ENCODE measurements at regions not wholly inside any gene's neighbourhood (a gene's known extent, or its start where the extent isn't known, plus 50 kb on each side); places are given as distances from the start of the nearest gene placed in this dataset.
"Not testable (repeated sequence)": the region's sequence is repeated elsewhere in the genome, so short reads cannot be mapped to it uniquely, and the experiment has no call there.

DNA sequence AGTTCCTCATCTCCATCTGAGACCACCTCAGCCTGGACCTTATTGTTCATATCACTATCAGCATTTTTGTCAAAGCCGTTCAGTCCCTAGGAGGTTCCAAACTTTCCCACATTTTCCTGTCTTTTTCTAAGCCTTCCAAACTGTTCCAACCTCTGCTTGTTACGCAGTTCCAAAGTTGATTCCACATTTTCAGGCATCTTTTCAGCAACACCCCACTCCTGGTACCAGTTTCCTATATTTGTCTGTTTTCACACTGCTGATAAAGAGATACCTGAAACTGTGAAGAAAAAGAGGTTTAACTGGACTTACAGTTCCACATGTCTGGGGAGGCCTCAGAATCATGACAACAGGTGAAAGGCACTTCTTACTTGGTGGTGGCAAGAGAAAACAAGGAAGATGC is 622.1 kb downstream of the MAT2B start:
- Mint-ChIP-seq H3K9me3 (ENCODE audit: insufficient read depth) (peaks cover 28% of the 10 kb centered on the region), H3K4me1 (ENCODE audit: low read depth) (no peaks in the 10 kb centered on the region), H3K27ac (no peak overlapping the region), H3K27me3 (ENCODE audit: low read depth) (no peaks in the 10 kb centered on the region), H3K4me3 (no peak overlapping the region), H3K36me3 (ENCODE audit: low read depth) (no peaks in the 10 kb centered on the region)
- ATAC-seq = no peak
- DNase-seq = no peak
- ChIA-PET POLR2A (no interaction called here), CTCF (no interaction called here)

- ChIA-PET CTCF (no interaction called here), POLR2A (no interaction called here)
- Mint-ChIP-seq H3K4me3 (no peak overlapping the region), H3K36me3 (ENCODE audit: low read depth) (no peaks in the 10 kb centered on the region), H3K27me3 (ENCODE audit: low read depth) (no peaks in the 10 kb centered on the region), H3K9me3 (ENCODE audit: insufficient read depth) (peaks cover 24% of the 10 kb centered on the region), H3K4me1 (ENCODE audit: low read depth) (no peaks in the 10 kb centered on the region), H3K27ac (no peak overlapping the region)
- no peak for DNase-seq
- ATAC-seq = no peak
These were observed 626.9 kb downstream of the MAT2B start for GRCh38 chr5:164132358-164132757.

- CTCF ChIA-PET = no interaction called here
- ATAC-seq = no peak
These were observed 631.7 kb downstream of the MAT2B start for GRCh38 chr5:164137095-164137494.

GRCh38 chr5:164139423-164139822 is 634.0 kb downstream of the MAT2B start:
- ChIA-PET CTCF (no interaction called here), POLR2A (no interaction called here)
- no peak overlapping the region for H3K4me3 Mint-ChIP-seq
- DNase-seq (no peak), ATAC-seq (no peak)
- no peaks in the 10 kb centered on the region for H3K36me3 Mint-ChIP-seq (ENCODE audit: low read depth)
- no peaks in the 10 kb centered on the region for H3K4me1 Mint-ChIP-seq (ENCODE audit: low read depth)
- no peak overlapping the region for H3K27ac Mint-ChIP-seq
- H3K9me3 Mint-ChIP-seq (ENCODE audit: insufficient read depth) = peaks cover 7% of the 10 kb centered on the region
- no peaks in the 10 kb centered on the region for H3K27me3 Mint-ChIP-seq (ENCODE audit: low read depth)

More at GRCh38 chr5:164137095-164137494, 631.7 kb downstream of the MAT2B start:
- H3K27ac Mint-ChIP-seq = no peak overlapping the region
- no peaks in the 10 kb centered on the region for H3K36me3 Mint-ChIP-seq (ENCODE audit: low read depth)
- peaks cover 4% of the 10 kb centered on the region for H3K9me3 Mint-ChIP-seq (ENCODE audit: insufficient read depth)
- POLR2A ChIA-PET = no interaction called here
- no peak for DNase-seq
- no peak overlapping the region for H3K4me3 Mint-ChIP-seq
- no peaks in the 10 kb centered on the region for H3K27me3 Mint-ChIP-seq (ENCODE audit: low read depth)
- no peaks in the 10 kb centered on the region for H3K4me1 Mint-ChIP-seq (ENCODE audit: low read depth)

GRCh38 chr5:164145458-164145857 is 640.0 kb downstream of the MAT2B start:
- ATAC-seq = no peak
- peaks cover 3% of the 10 kb centered on the region for H3K9me3 Mint-ChIP-seq (ENCODE audit: insufficient read depth)
- H3K27me3 Mint-ChIP-seq (ENCODE audit: low read depth) = no peaks in the 10 kb centered on the region
- no peak overlapping the region for H3K27ac Mint-ChIP-seq
- H3K4me3 Mint-ChIP-seq = no peak overlapping the region
- H3K4me1 Mint-ChIP-seq (ENCODE audit: low read depth) = no peaks in the 10 kb centered on the region
- H3K36me3 Mint-ChIP-seq (ENCODE audit: low read depth) = no peaks in the 10 kb centered on the region
- ChIA-PET POLR2A (no interaction called here), CTCF (no interaction called here)
- no peak for DNase-seq

- ATAC-seq (no peak), DNase-seq (no peak)
- Mint-ChIP-seq H3K27me3 (ENCODE audit: low read depth) (no peaks in the 10 kb centered on the region), H3K4me1 (ENCODE audit: low read depth) (no peaks in the 10 kb centered on the region), H3K4me3 (no peak overlapping the region), H3K9me3 (ENCODE audit: insufficient read depth) (peaks cover 3% of the 10 kb centered on the region), H3K27ac (no peak overlapping the region), H3K36me3 (ENCODE audit: low read depth) (no peaks in the 10 kb centered on the region)
- POLR2A ChIA-PET = no interaction called here
- CTCF ChIA-PET = no interaction called here
These were observed 640.8 kb downstream of the MAT2B start for GRCh38 chr5:164146223-164146622.

DNA sequence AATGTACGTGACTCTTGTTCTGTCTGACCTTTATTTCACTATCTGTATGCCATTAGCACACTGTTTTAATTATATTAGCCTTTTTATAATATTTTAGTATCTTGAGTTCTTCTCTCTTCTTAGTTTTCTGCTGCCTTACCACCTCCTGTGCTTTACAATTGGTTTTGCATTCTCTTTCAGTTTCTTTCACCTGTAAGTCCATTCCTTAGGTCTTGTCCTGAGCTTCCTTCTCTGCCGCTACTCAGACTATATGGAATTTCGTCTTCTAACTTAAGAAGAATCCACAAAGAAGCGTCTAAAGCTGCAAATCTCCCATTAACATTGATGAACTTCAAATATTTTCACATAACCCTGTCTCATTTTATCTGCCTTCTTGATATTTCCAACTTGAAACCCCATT is 642.9 kb downstream of the MAT2B start:
- DNase-seq = no peak
- POLR2A ChIA-PET = no interaction called here
- Mint-ChIP-seq H3K4me1 (ENCODE audit: low read depth) (no peaks in the 10 kb centered on the region), H3K27me3 (ENCODE audit: low read depth) (no peaks in the 10 kb centered on the region), H3K9me3 (ENCODE audit: insufficient read depth) (peaks cover 3% of the 10 kb centered on the region), H3K36me3 (ENCODE audit: low read depth) (no peaks in the 10 kb centered on the region), H3K27ac (no peak overlapping the region), H3K4me3 (no peak overlapping the region)
- ATAC-seq = no peak
- CTCF ChIA-PET = no interaction called here

- H3K27me3 Mint-ChIP-seq (ENCODE audit: low read depth); H3K4me1 Mint-ChIP-seq (ENCODE audit: low read depth); H3K36me3 Mint-ChIP-seq (ENCODE audit: low read depth); DNase-seq; H3K9me3 Mint-ChIP-seq (ENCODE audit: insufficient read depth); ATAC-seq; CTCF ChIA-PET; POLR2A ChIA-PET; H3K27ac Mint-ChIP-seq; H3K4me3 Mint-ChIP-seq: not testable (repeated sequence)
These were observed 647.1 kb downstream of the MAT2B start for GRCh38 chr5:164152539-164152938.

GRCh38 chr5:164153469-164154172 is 648.2 kb downstream of the MAT2B start:
- CTCF ChIA-PET = no interaction called here
- H3K36me3 Mint-ChIP-seq (ENCODE audit: low read depth) = no peaks in the 10 kb centered on the region
- POLR2A ChIA-PET = no interaction called here
- no peak overlapping the region for H3K27ac Mint-ChIP-seq
- DNase-seq (no peak), ATAC-seq (no peak)
- no peaks in the 10 kb centered on the region for H3K9me3 Mint-ChIP-seq (ENCODE audit: insufficient read depth)
- no peaks in the 10 kb centered on the region for H3K27me3 Mint-ChIP-seq (ENCODE audit: low read depth)
- no peaks in the 10 kb centered on the region for H3K4me1 Mint-ChIP-seq (ENCODE audit: low read depth)
- H3K4me3 Mint-ChIP-seq = no peak overlapping the region

DNA sequence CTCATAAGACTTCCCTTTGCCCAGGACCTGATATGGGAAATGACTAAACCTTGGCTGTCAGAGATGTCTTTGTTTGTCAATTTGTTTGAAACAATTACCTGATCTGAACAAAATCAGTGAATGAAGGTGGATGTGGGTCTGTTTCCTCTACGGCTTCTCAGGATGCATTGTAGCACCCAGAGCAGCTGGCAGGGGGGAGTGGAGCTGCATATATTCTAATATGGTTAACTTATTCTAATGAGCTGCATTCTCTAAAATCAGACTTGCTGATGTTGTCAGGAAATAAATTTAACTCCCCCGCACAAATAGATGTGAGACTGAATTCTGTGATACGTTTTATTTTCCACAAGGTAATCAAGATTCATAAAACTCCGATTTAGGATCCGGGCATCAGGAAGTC is 665.4 kb downstream of the MAT2B start:
- Mint-ChIP-seq H3K36me3 (ENCODE audit: low read depth) (no peaks in the 10 kb centered on the region), H3K9me3 (ENCODE audit: insufficient read depth) (no peaks in the 10 kb centered on the region), H3K4me3 (no peak overlapping the region), H3K4me1 (ENCODE audit: low read depth) (no peaks in the 10 kb centered on the region), H3K27ac (no peak overlapping the region), H3K27me3 (ENCODE audit: low read depth) (no peaks in the 10 kb centered on the region)
- DNase-seq = no peak
- no peak for ATAC-seq
- ChIA-PET POLR2A (interaction anchor here (0.6 kb wide), 1 partner anchor 364 kb away, joined by 3 read pairs; no protein-coding TSS in a partner anchor), CTCF (no interaction called here)

DNA sequence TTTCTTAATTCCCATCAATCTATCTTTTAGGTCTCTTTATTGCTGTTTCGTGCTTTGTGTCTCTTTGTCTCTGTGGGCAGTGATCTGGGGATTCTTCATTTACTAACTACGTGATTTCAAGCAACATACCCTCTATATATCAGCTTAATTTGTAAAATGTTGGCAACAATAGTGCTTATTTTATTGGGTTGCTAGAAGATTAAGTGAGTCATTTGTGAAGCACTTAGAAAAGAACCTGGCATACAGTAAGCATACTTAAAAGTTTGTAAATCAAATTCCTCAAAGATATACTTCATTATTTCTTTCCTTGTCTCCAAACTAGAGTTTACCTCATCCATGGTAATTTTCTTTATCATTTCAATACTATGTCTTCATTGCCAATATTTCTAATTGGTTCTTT is 669.7 kb downstream of the MAT2B start:
- no peak for DNase-seq
- Mint-ChIP-seq H3K4me3 (no peak overlapping the region), H3K27ac (no peak overlapping the region), H3K36me3 (ENCODE audit: low read depth) (no peaks in the 10 kb centered on the region), H3K27me3 (ENCODE audit: low read depth) (no peaks in the 10 kb centered on the region), H3K4me1 (ENCODE audit: low read depth) (no peaks in the 10 kb centered on the region), H3K9me3 (ENCODE audit: insufficient read depth) (peaks cover 3% of the 10 kb centered on the region)
- POLR2A ChIA-PET = no interaction called here
- no peak for ATAC-seq
- CTCF ChIA-PET = no interaction called here

- ChIA-PET POLR2A (no interaction called here), CTCF (no interaction called here)
- DNase-seq (no peak), ATAC-seq (no peak)
- H3K4me3 Mint-ChIP-seq = no peak overlapping the region
- no peaks in the 10 kb centered on the region for H3K36me3 Mint-ChIP-seq (ENCODE audit: low read depth)
- H3K27me3 Mint-ChIP-seq (ENCODE audit: low read depth) = no peaks in the 10 kb centered on the region
- no peaks in the 10 kb centered on the region for H3K4me1 Mint-ChIP-seq (ENCODE audit: low read depth)
- H3K9me3 Mint-ChIP-seq (ENCODE audit: insufficient read depth) = peaks cover 3% of the 10 kb centered on the region
- H3K27ac Mint-ChIP-seq = no peak overlapping the region
These were observed 674.0 kb downstream of the MAT2B start for GRCh38 chr5:164179406-164179805.

DNA sequence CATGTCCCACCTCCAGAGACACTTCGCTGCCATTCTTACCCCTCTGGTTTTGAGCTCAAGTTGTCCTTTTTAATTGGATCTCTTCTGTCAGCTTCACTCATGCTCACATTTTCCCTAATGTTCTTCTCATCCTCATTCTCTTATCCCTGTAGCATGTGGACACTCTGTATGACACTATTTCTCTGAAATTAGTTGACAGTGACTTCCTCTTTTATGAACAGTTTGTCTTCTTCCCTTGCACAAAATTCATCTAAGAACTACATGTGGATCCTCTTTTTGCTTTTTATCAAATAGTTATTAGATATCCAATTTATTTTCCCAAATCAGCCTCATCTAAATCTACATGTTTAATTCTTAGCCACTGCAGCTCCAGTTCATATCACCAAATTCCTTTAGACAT is 676.2 kb downstream of the MAT2B start:
- H3K9me3 Mint-ChIP-seq (ENCODE audit: insufficient read depth) = peaks cover 3% of the 10 kb centered on the region
- ATAC-seq (no peak), DNase-seq (no peak)
- no peaks in the 10 kb centered on the region for H3K4me1 Mint-ChIP-seq (ENCODE audit: low read depth)
- no peaks in the 10 kb centered on the region for H3K27me3 Mint-ChIP-seq (ENCODE audit: low read depth)
- no peak overlapping the region for H3K27ac Mint-ChIP-seq
- ChIA-PET POLR2A (interaction anchor here (0.7 kb wide), 1 partner anchor 1773 kb away, joined by 4 read pairs; no protein-coding TSS in a partner anchor), CTCF (no interaction called here)
- no peaks in the 10 kb centered on the region for H3K36me3 Mint-ChIP-seq (ENCODE audit: low read depth)
- no peak overlapping the region for H3K4me3 Mint-ChIP-seq

Measured in activated CD8-positive, alpha-beta T cell treated with anti-CD3 and anti-CD28 coated beads, Interleukin-2, amount 10 ng/mL, durations not matched to agents 7 days and 5 days (primary cell).